HG03571 (cell line): ENCODE measurements at regions not wholly inside any gene's neighbourhood (a gene's known extent, or its start where the extent isn't known, plus 50 kb on each side); places are given as distances from the start of the nearest gene placed in this dataset.

Experiments used
- ATAC-seq: cut with Tn5 transposase; IDR thresholded peaks from one replicate; pipeline ENCODE4 v1.9.1; 2021; ENCODE audit not compliant: unreplicated experiment

- no peak for ATAC-seq
Observed at GRCh38 chr1:79074975-79075374, 68.4 kb upstream of the ADGRL4 start.

DNA sequence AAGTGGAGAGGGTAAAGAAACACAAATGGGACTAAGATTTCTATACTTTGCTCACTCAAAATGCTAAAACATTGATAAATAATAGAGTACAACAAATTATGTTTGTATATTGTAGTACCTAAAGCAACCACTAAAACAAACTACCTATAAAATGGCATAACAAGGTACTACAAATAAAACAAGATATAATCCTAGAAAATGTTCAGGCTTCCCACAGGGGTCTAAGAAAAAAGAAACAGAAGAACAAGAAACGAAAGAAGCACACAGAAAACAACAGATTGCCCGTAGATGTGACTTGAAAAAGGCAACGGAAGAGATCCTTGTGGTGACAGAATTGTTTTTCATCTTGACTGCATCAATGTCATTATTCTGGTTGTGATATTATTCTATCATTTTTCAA is 63.3 kb upstream of the ADGRL4 start:
- ATAC-seq: no peak

DNA sequence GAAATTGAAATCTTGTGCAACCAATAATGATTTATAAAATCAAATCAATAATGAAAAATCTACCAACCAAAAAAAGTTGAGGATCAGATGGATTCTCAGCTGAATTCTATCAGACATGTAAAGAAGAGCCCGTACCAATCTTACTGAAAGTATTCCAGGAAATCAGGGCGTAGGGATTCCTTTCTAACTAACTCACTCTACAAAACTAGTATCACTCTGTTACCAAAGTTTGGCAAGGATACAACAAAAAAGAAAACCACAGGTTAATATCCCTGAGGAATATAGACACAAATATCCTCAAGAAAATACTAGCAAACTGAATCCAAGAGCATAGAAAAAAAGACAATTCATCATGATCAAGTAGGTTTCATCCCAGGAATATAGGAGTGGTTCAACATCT is 52.8 kb upstream of the ADGRL4 start:
- ATAC-seq: no peak
